ENCODE measurements at regions not wholly inside any gene's neighbourhood (a gene's known extent, or its start where the extent isn't known, plus 50 kb on each side); places are given as distances from the start of the nearest gene placed in this dataset.

GRCh38 chr9:105841562-105841961 lies 147.2 kb downstream of the TMEM38B start:
- no peaks in the 10 kb centered on the region for H3K4me1 ChIP-seq
- no peak for TF ChIP-seq POLR2A (IDR thresholded peaks at IDR 0.05)
- H3K4me3 ChIP-seq, result no peak overlapping the region
- no peak for DNase-seq
- ATAC-seq, result no peak
- no peaks in the 10 kb centered on the region for H3K36me3 ChIP-seq (replicated peaks in 1 of 2; ENCODE audit: insufficient read depth in 1 of 2, low read depth in 2 of 2)
- 75 to 83% methylated on average over 1 of the region's 1 CpG for WGBS, 2 donors
- H3K27me3 ChIP-seq, result no peaks in the 10 kb centered on the region
- intact Hi-C loops (cut with DNase I), result no loop called here
- H3K27ac ChIP-seq, result no peak overlapping the region
- no peaks in the 10 kb centered on the region for H3K9me3 ChIP-seq

DNA sequence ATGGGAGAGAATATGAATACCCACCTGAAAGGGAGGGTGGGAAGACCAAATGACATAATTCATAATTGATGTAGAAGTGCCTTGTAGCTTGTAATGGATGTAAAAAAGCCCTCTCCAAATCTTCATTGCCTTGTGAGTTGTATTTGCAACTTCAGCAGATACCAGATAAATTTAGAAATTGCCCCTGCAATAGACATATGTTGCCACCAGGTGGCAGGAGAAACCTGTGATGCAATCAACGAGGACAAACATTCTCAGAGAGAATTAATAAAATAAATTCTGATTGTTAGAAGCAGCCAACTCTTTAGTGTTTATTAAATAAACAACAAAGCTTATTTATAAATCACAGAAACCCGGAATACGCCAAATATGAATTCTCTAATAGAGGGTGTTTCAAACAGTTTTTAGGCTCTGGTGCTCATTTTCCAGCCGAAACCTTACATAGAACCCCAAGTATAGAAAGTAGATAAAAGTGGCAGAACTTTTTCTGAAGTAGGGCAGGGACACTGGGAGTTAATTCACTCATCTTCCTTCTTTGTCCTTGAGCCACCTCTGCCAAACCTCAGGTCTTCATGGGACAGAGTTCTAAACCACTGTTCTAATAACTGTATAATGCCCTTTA lies 147.8 kb downstream of the TMEM38B start:
- Histone ChIP-seq H3K27ac (no peak overlapping the region), H3K36me3 (replicated peaks in 1 of 2; ENCODE audit: insufficient read depth in 1 of 2, low read depth in 2 of 2) (no peaks in the 10 kb centered on the region), H3K27me3 (no peaks in the 10 kb centered on the region), H3K9me3 (no peaks in the 10 kb centered on the region), H3K4me1 (no peaks in the 10 kb centered on the region), H3K4me3 (no peak overlapping the region)
- peak; percentile 11 to 27 (median 17) for DNase-seq
- 35 to 36% methylated on average over 4 of the region's 4 CpGs for WGBS, 2 donors
- no peak for TF ChIP-seq POLR2A (IDR thresholded peaks at IDR 0.05)
- TF ChIP-seq, protein P1, sequence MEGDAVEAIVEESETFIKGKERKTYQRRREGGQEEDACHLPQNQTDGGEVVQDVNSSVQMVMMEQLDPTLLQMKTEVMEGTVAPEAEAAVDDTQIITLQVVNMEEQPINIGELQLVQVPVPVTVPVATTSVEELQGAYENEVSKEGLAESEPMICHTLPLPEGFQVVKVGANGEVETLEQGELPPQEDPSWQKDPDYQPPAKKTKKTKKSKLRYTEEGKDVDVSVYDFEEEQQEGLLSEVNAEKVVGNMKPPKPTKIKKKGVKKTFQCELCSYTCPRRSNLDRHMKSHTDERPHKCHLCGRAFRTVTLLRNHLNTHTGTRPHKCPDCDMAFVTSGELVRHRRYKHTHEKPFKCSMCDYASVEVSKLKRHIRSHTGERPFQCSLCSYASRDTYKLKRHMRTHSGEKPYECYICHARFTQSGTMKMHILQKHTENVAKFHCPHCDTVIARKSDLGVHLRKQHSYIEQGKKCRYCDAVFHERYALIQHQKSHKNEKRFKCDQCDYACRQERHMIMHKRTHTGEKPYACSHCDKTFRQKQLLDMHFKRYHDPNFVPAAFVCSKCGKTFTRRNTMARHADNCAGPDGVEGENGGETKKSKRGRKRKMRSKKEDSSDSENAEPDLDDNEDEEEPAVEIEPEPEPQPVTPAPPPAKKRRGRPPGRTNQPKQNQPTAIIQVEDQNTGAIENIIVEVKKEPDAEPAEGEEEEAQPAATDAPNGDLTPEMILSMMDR (IDR thresholded peaks at IDR 0.05), result peak; percentile 42 to 82 (median 68)
- ATAC-seq, result no peak
- intact Hi-C loops (cut with DNase I), result no loop called here

DNA sequence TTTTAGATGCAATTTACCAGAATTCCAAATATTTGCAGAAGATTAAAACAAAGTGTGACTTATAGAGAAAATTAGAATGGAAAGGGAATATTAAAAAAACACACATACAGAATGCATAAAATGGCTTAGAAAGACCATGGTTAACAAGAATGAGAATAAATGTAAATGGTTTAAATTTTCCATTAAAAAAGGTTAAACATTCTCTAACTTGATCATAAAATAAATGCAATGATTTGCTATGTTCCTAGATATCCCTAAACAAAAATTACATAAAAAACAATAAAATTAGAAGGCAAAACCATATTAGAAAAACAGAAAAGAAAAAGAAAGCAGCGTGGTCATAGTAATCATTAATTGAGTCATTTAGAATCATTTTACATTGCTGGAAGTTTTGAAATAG lies 152.5 kb downstream of the TMEM38B start:
- no peak for DNase-seq
- Histone ChIP-seq H3K4me3 (no peak overlapping the region), H3K27me3 (no peaks in the 10 kb centered on the region), H3K27ac (no peak overlapping the region), H3K4me1 (no peaks in the 10 kb centered on the region), H3K9me3 (no peaks in the 10 kb centered on the region), H3K36me3 (replicated peaks in 1 of 2; ENCODE audit: insufficient read depth in 1 of 2, low read depth in 2 of 2) (no peaks in the 10 kb centered on the region)
- intact Hi-C loops (cut with DNase I), result no loop called here
- TF ChIP-seq POLR2A (IDR thresholded peaks at IDR 0.05), result no peak
- TF ChIP-seq, protein P1 (IDR thresholded peaks at IDR 0.05), result no peak
- WGBS, 2 donors, result 82 to 94% methylated on average over 1 of the region's 1 CpG
- no peak for ATAC-seq

DNA sequence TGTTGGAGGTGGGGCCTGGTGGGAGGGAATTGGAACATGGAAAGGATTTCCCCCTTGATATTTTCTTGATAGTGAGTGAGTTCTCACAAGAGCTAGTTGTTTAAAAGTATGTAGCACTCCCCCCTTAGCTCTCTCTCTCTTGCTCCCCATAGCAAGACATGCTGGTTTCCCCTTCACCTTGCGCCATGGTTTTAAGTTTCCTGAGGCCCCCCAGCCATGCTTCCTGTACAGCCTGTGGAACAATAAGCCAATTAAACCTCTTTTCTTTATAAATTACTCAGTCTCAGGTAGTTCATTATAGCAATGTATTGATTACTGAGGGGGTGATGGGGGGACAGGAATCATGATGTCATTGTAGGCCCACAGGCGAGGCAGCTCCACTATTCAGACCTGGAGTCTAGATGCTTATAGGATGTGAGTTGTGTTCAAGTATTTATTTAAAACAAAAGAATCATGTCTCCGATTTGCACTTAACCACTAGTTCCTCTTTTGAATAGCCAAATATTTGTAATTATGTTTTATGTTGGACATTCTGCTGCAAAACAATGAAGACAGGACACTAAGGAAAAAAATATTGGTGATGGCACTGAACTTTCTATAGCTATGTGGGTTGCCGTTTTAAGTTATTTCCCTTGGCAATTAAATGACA lies 156.6 kb downstream of the TMEM38B start:
- no peaks in the 10 kb centered on the region for H3K9me3 ChIP-seq
- WGBS, 2 donors, result 64 to 76% methylated on average over 4 of the region's 4 CpGs
- H3K4me1 ChIP-seq, result no peaks in the 10 kb centered on the region
- no peaks in the 10 kb centered on the region for H3K36me3 ChIP-seq (replicated peaks in 1 of 2; ENCODE audit: insufficient read depth in 1 of 2, low read depth in 2 of 2)
- ATAC-seq, result no peak
- H3K4me3 ChIP-seq, result no peak overlapping the region
- intact Hi-C loops (cut with DNase I), result no loop called here
- TF ChIP-seq, protein P1 (IDR thresholded peaks at IDR 0.05), result no peak
- no peak for TF ChIP-seq POLR2A (IDR thresholded peaks at IDR 0.05)
- H3K27me3 ChIP-seq, result no peaks in the 10 kb centered on the region
- no peak overlapping the region for H3K27ac ChIP-seq
- DNase-seq, result no peak

- no peak for TF ChIP-seq POLR2A (IDR thresholded peaks at IDR 0.05)
- TF ChIP-seq, protein P1 (IDR thresholded peaks at IDR 0.05), result no peak
- Histone ChIP-seq H3K36me3 (replicated peaks in 1 of 2; ENCODE audit: insufficient read depth in 1 of 2, low read depth in 2 of 2) (no peaks in the 10 kb centered on the region), H3K4me1 (no peaks in the 10 kb centered on the region), H3K27me3 (no peaks in the 10 kb centered on the region), H3K4me3 (no peak overlapping the region), H3K27ac (no peak overlapping the region), H3K9me3 (no peaks in the 10 kb centered on the region)
- 67 to 73% methylated on average over 1 of the region's 1 CpG for WGBS, 2 donors
- intact Hi-C loops (cut with DNase I), result no loop called here
- DNase-seq (no peak), ATAC-seq (no peak)
These were observed 159.9 kb downstream of the TMEM38B start for GRCh38 chr9:105854026-105854782.
